ENCODE measurements at regions not wholly inside any gene's neighbourhood (a gene's known extent, or its start where the extent isn't known, plus 50 kb on each side); places are given as distances from the start of the nearest gene placed in this dataset.

DNA sequence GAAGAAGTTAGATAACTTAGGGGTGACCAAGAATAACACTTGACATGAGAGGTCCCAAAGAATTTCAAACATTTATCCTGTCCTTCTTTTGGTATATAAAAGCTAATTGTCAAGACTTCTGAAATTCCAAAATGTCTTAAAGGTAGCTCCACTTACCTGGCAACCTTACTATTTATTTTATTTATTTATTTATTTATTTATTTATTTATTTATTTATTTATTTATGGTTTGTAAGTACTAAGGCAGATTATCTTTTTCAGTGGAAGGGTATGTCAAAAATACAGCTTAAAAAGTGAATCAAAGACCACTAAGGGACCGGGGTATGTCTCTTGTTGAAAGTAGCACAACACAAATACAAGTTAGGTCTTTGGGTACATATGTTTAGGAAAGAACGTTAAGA, 620.8 kb upstream of the B3GALT2 start:
- Histone ChIP-seq H3K4me1 (ENCODE audit: insufficient read depth, low read length) (no peaks in the 10 kb centered on the region), H3K9me3 (ENCODE audit: low read length) (no peaks in the 10 kb centered on the region), H3K36me3 (ENCODE audit: insufficient read depth, low read length) (no peaks in the 10 kb centered on the region), H3K27ac (ENCODE audit: low read depth, low read length) (no peak overlapping the region), H3K27me3 (ENCODE audit: insufficient read depth, low read length, poor library complexity, severe bottlenecking) (no peaks in the 10 kb centered on the region), H3K4me3 (ENCODE audit: low read length) (no peak overlapping the region)
- no peak overlapping the region for H3K27ac Mint-ChIP-seq
- ChIA-PET POLR2A (no interaction called here), CTCF (interaction anchor here (1.3 kb wide), 1 partner anchor 18 kb away, joined by 3 read pairs; no protein-coding TSS in a partner anchor)
- no peak for DNase-seq
- peaks cover 0 to 9% (median 9%) of the 10 kb centered on the region in 3 donors for H3K4me1 Mint-ChIP-seq
- H3K4me3 Mint-ChIP-seq = no peak overlapping the region
- no peaks in the 10 kb centered on the region for H3K27me3 Mint-ChIP-seq
- peaks cover 0 to 3% (median 0%) of the 10 kb centered on the region in 5 donors for H3K9me3 Mint-ChIP-seq
- peaks cover 0 to 8% (median 0%) of the 10 kb centered on the region in 3 donors for H3K36me3 Mint-ChIP-seq

- POLR2A ChIA-PET = no interaction called here
- CTCF ChIA-PET = interaction anchor here (1.3 kb wide), 1 partner anchor 17 kb away, joined by 3 read pairs; no protein-coding TSS in a partner anchor
- Mint-ChIP-seq H3K4me3 (no peak overlapping the region), H3K4me1 (peaks cover 0 to 9% (median 9%) of the 10 kb centered on the region in 3 donors), H3K9me3 (peaks cover 0 to 3% (median 0%) of the 10 kb centered on the region in 5 donors), H3K27me3 (no peaks in the 10 kb centered on the region), H3K27ac (peak overlapping the region in 2 of 8 donors; percentile 44 to 82), H3K36me3 (peaks cover 0 to 13% (median 0%) of the 10 kb centered on the region in 3 donors)
- no peaks in the 10 kb centered on the region for H3K4me1 ChIP-seq (ENCODE audit: insufficient read depth, low read length)
- H3K27ac ChIP-seq (ENCODE audit: low read depth, low read length) = no peak overlapping the region
- H3K9me3 ChIP-seq (ENCODE audit: low read length) = no peaks in the 10 kb centered on the region
- no peak overlapping the region for H3K4me3 ChIP-seq (ENCODE audit: low read length)
- no peaks in the 10 kb centered on the region for H3K27me3 ChIP-seq (ENCODE audit: insufficient read depth, low read length, poor library complexity, severe bottlenecking)
- H3K36me3 ChIP-seq (ENCODE audit: insufficient read depth, low read length) = no peaks in the 10 kb centered on the region
- no peak for DNase-seq
These were observed 620.0 kb upstream of the B3GALT2 start for GRCh38 chr1:193806079-193807048.

DNA sequence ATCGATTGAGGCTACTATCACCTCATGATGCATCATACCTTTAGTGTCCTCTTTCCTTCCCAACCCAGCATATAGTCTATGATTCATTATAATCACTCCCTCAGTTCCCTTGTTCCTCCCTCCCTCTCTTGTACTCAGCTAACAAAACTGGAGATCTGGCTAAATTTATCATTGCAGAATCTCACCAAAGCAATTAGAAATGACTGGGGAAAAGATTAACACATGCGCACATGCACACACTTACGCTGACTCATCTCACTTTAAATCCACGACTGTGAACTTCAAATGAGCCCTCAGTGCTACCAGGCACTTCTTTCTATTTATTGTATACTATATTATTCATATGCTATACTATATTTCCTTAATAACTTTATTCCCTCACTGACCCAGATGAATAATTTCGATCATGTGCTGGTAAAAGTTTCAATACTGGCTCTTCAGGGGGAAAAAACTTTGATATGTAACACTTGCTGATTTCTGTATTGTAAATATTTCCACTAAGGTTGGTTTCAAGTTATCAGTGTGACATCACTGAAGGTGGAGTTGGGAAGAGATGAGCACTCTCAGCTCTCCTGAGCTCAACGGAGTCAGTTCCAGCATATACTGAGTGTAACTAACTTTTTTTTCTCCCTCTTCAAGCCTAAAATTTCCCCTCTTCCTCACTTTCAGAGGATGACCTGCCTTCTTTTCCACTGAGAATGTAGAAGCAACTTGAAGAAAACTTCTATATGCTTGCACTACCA, 613.7 kb upstream of the B3GALT2 start:
- Mint-ChIP-seq H3K36me3 (peaks cover 0 to 28% (median 0%) of the 10 kb centered on the region in 3 donors), H3K27ac (peak overlapping the region in 1 of 8 donors; percentile 65), H3K27me3 (no peaks in the 10 kb centered on the region), H3K9me3 (peaks cover 0 to 5% (median 0%) of the 10 kb centered on the region in 5 donors), H3K4me3 (no peak overlapping the region), H3K4me1 (no peaks in the 10 kb centered on the region)
- Histone ChIP-seq H3K4me3 (ENCODE audit: low read length) (no peak overlapping the region), H3K27ac (ENCODE audit: low read depth, low read length) (no peak overlapping the region), H3K4me1 (ENCODE audit: insufficient read depth, low read length) (no peaks in the 10 kb centered on the region), H3K27me3 (ENCODE audit: insufficient read depth, low read length, poor library complexity, severe bottlenecking) (no peaks in the 10 kb centered on the region), H3K9me3 (ENCODE audit: low read length) (no peaks in the 10 kb centered on the region), H3K36me3 (ENCODE audit: insufficient read depth, low read length) (no peaks in the 10 kb centered on the region)
- no peak for DNase-seq
- CTCF ChIA-PET = no interaction called here
- POLR2A ChIA-PET = no interaction called here

- Mint-ChIP-seq H3K4me1 (peaks cover 0 to under 1% (median 0%) of the 10 kb centered on the region in 3 donors), H3K27me3 (no peaks in the 10 kb centered on the region), H3K9me3 (peaks cover 0 to 5% (median 0%) of the 10 kb centered on the region in 5 donors), H3K36me3 (peaks cover 0 to 28% (median 0%) of the 10 kb centered on the region in 3 donors), H3K4me3 (no peak overlapping the region), H3K27ac (no peak overlapping the region)
- Histone ChIP-seq H3K27ac (ENCODE audit: low read depth, low read length) (no peak overlapping the region), H3K4me3 (ENCODE audit: low read length) (no peak overlapping the region), H3K4me1 (ENCODE audit: insufficient read depth, low read length) (no peaks in the 10 kb centered on the region), H3K27me3 (ENCODE audit: insufficient read depth, low read length, poor library complexity, severe bottlenecking) (no peaks in the 10 kb centered on the region), H3K36me3 (ENCODE audit: insufficient read depth, low read length) (no peaks in the 10 kb centered on the region), H3K9me3 (ENCODE audit: low read length) (no peaks in the 10 kb centered on the region)
- ChIA-PET CTCF (no interaction called here), POLR2A (no interaction called here)
- DNase-seq = no peak
These were observed 613.0 kb upstream of the B3GALT2 start for GRCh38 chr1:193799371-193799770.

DNA sequence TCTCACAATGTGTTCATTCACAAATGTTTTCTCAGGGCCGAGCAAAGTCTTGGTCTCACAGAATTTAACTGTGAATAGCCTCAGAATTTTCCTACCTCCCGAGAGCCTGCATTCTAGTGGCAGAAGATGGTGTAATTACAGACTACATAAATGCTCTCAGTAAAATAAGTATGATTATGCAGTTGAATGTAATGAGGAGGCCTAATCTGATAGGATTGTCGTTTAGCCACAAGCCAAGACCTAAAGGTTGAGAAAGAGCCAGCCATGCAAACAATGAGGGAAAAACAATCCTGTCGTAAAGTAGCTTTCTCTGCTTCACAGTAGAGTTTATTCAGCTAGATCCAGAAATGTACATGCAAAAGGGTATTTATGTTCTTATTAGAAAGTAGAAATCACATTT, 607.8 kb upstream of the B3GALT2 start:
- Histone ChIP-seq H3K4me3 (ENCODE audit: low read length) (no peak overlapping the region), H3K27me3 (ENCODE audit: insufficient read depth, low read length, poor library complexity, severe bottlenecking) (no peaks in the 10 kb centered on the region), H3K36me3 (ENCODE audit: insufficient read depth, low read length) (no peaks in the 10 kb centered on the region), H3K4me1 (ENCODE audit: insufficient read depth, low read length) (no peaks in the 10 kb centered on the region), H3K27ac (ENCODE audit: low read depth, low read length) (no peak overlapping the region), H3K9me3 (ENCODE audit: low read length) (no peaks in the 10 kb centered on the region)
- Mint-ChIP-seq H3K27me3 (no peaks in the 10 kb centered on the region), H3K9me3 (peaks cover 0 to 3% (median 0%) of the 10 kb centered on the region in 5 donors), H3K4me1 (peaks cover 0 to 4% (median 0%) of the 10 kb centered on the region in 3 donors), H3K36me3 (peaks cover 0 to 19% (median 0%) of the 10 kb centered on the region in 3 donors), H3K4me3 (peak overlapping the region in 1 of 7 donors; percentile 26), H3K27ac (no peak overlapping the region)
- ChIA-PET CTCF (no interaction called here), POLR2A (no interaction called here)
- no peak for DNase-seq

DNA sequence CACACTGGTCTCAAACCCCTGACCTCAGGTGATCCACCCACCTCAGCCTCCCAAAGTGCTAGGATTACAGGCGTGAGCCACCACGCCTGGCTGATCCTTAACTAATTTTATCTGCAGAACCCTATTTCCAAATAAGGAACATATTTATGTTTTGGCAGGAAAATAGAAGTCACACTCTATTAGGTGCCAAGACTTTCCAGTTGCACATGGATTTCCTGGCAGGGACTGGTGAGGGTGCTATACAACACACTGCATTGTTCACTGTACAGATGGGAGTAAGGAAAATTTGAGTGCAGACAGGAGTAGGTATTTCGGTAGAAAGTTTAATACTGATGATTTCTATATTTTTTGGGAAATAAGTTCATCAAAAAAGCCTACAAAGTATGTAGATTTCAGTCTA, 605.3 kb upstream of the B3GALT2 start:
- ChIA-PET POLR2A (no interaction called here), CTCF (no interaction called here)
- Mint-ChIP-seq H3K4me1 (peaks cover 0 to 8% (median 0%) of the 10 kb centered on the region in 3 donors), H3K4me3 (no peak overlapping the region), H3K27ac (no peak overlapping the region), H3K9me3 (peaks cover 0 to 3% (median 0%) of the 10 kb centered on the region in 5 donors), H3K36me3 (peaks cover 0 to 19% (median 0%) of the 10 kb centered on the region in 3 donors), H3K27me3 (no peaks in the 10 kb centered on the region)
- Histone ChIP-seq H3K27ac (ENCODE audit: low read depth, low read length) (no peak overlapping the region), H3K4me3 (ENCODE audit: low read length) (no peak overlapping the region), H3K9me3 (ENCODE audit: low read length) (no peaks in the 10 kb centered on the region), H3K36me3 (ENCODE audit: insufficient read depth, low read length) (no peaks in the 10 kb centered on the region), H3K27me3 (ENCODE audit: insufficient read depth, low read length, poor library complexity, severe bottlenecking) (no peaks in the 10 kb centered on the region), H3K4me1 (ENCODE audit: insufficient read depth, low read length) (no peaks in the 10 kb centered on the region)
- no peak for DNase-seq

- Histone ChIP-seq H3K9me3 (ENCODE audit: low read length) (no peaks in the 10 kb centered on the region), H3K4me3 (ENCODE audit: low read length) (no peak overlapping the region), H3K27me3 (ENCODE audit: insufficient read depth, low read length, poor library complexity, severe bottlenecking) (no peaks in the 10 kb centered on the region), H3K27ac (ENCODE audit: low read depth, low read length) (no peak overlapping the region), H3K4me1 (ENCODE audit: insufficient read depth, low read length) (no peaks in the 10 kb centered on the region), H3K36me3 (ENCODE audit: insufficient read depth, low read length) (no peaks in the 10 kb centered on the region)
- POLR2A ChIA-PET = no interaction called here
- no peak for DNase-seq
- CTCF ChIA-PET = no interaction called here
- no peaks in the 10 kb centered on the region for H3K9me3 Mint-ChIP-seq
- H3K36me3 Mint-ChIP-seq = peaks cover 0 to 5% (median 0%) of the 10 kb centered on the region in 3 donors
- no peaks in the 10 kb centered on the region for H3K27me3 Mint-ChIP-seq
- H3K4me3 Mint-ChIP-seq = no peak overlapping the region
- H3K4me1 Mint-ChIP-seq = peaks cover 0 to 4% (median 0%) of the 10 kb centered on the region in 3 donors
- H3K27ac Mint-ChIP-seq = no peak overlapping the region
These were observed 600.6 kb upstream of the B3GALT2 start for GRCh38 chr1:193787061-193787460.
